SIG-M5 (cell line): ENCODE measurements at regions not wholly inside any gene's neighbourhood (a gene's known extent, or its start where the extent isn't known, plus 50 kb on each side); places are given as distances from the start of the nearest gene placed in this dataset.
"Not testable (repeated sequence)": the region's sequence is repeated elsewhere in the genome, so short reads cannot be mapped to it uniquely, and the experiment has no call there.

Source experiments
- DNase-seq: peaks from one replicate; lab custom pipeline; 2025; lab: John Stamatoyannopoulos, UW

- DNase-seq, result no peak
These were observed 306.1 kb upstream of the DDI1 start for GRCh38 chr11:103730131-103730940.

GRCh38 chr11:103731670-103732069 lies 304.8 kb upstream of the DDI1 start:
- no peak for DNase-seq

- DNase-seq, result no peak
These were observed 302.6 kb upstream of the DDI1 start for GRCh38 chr11:103733889-103734288.

- no peak for DNase-seq
These were observed 300.9 kb upstream of the DDI1 start for GRCh38 chr11:103735497-103736032.

GRCh38 chr11:103736315-103737036 lies 300.0 kb upstream of the DDI1 start:
- DNase-seq, result no peak

- DNase-seq, result no peak
These were observed 299.3 kb upstream of the DDI1 start for GRCh38 chr11:103737037-103737622.

- DNase-seq, result no peak
These were observed 298.7 kb upstream of the DDI1 start for GRCh38 chr11:103737747-103738146.

- DNase-seq, result not testable (repeated sequence)
These were observed 297.2 kb upstream of the DDI1 start for GRCh38 chr11:103739074-103739796.

- DNase-seq, result no peak
These were observed 291.8 kb upstream of the DDI1 start for GRCh38 chr11:103744496-103745153.

GRCh38 chr11:103749158-103749557 lies 287.3 kb upstream of the DDI1 start:
- DNase-seq, result no peak

GRCh38 chr11:103768816-103769215 lies 267.6 kb upstream of the DDI1 start:
- no peak for DNase-seq

- no peak for DNase-seq
These were observed 263.4 kb upstream of the DDI1 start for GRCh38 chr11:103773059-103773458.

GRCh38 chr11:103773537-103773936 lies 262.9 kb upstream of the DDI1 start:
- no peak for DNase-seq

- DNase-seq, result no peak
These were observed 257.4 kb upstream of the DDI1 start for GRCh38 chr11:103779054-103779453.

GRCh38 chr11:103789952-103790351 lies 246.5 kb upstream of the DDI1 start:
- DNase-seq, result no peak

GRCh38 chr11:103792981-103793468 lies 243.4 kb upstream of the DDI1 start:
- no peak for DNase-seq

- no peak for DNase-seq
These were observed 242.2 kb upstream of the DDI1 start for GRCh38 chr11:103794262-103794661.

- DNase-seq, result no peak
These were observed 238.4 kb upstream of the DDI1 start for GRCh38 chr11:103798026-103798425.

GRCh38 chr11:103798446-103798845 lies 238.0 kb upstream of the DDI1 start:
- no peak for DNase-seq

GRCh38 chr11:103800406-103801114 lies 235.9 kb upstream of the DDI1 start:
- DNase-seq, result no peak

GRCh38 chr11:103803062-103803461 lies 233.4 kb upstream of the DDI1 start:
- no peak for DNase-seq
